GM12892 (cell line): ENCODE measurements at regions not wholly inside any gene's neighbourhood (a gene's known extent, or its start where the extent isn't known, plus 50 kb on each side); places are given as distances from the start of the nearest gene placed in this dataset.

Source experiments
- POLR2A ChIP-seq: IDR thresholded peaks from 2 replicates; pipeline ENCODE4 v1.6.1; 2011; ENCODE audit warnings: low read depth, low read length, control low read depth
- POLR2AphosphoS5 ChIP-seq: IDR thresholded peaks from 2 replicates; pipeline ENCODE4 v1.6.1; 2011; ENCODE audit warnings: low read depth, low read length, control low read depth

DNA sequence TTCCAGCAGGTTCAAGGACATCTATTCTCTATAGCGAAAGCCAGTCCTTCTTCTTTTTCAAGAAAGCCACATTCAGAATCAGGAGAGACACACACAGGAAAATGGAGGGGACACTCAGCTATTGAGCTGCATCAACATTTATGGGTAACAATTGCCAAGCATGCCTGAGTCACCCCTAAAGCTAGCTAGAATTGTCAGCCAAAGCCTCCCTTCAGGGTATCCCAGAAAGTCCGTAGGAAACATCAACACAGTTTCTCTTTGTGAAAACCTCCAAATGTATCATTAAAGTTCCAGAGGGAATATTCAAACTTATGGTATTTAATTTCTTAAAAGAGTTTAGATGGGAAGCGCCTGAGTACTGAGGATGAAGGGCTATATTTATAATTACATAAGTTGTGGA is 331.1 kb upstream of the SLC7A11 start:
- TF ChIP-seq POLR2A (no peak), POLR2AphosphoS5 (no peak)
